ENCODE measurements at regions not wholly inside any gene's neighbourhood (a gene's known extent, or its start where the extent isn't known, plus 50 kb on each side); places are given as distances from the start of the nearest gene placed in this dataset.

DNA sequence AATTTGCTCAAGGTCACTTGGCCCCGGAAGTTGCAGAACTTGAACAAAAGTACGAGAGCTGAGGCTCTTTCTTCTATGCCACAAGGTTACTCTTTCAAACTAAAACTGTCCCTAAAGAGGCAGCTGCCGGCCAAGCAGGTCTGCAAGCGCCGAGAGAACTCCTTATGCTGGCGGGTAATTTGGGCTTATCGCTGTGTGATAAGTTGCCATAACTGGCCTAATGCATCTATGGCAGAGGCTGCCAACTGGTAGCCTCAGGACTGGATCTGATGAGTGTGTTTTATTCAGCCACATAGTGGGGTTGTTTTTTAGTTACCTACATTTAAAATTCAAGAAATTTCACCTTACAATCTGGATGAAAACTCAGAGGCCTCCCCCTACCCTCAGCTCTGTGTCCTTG lies 68.1 kb upstream of the SPOCK1 start:
- H3K27me3 ChIP-seq: no peaks in the 10 kb centered on the region
- H3K4me3 ChIP-seq: no peak overlapping the region
- H3K36me3 ChIP-seq: no peaks in the 10 kb centered on the region
- H3K27ac ChIP-seq: no peak overlapping the region
- WGBS, 2 donors: 91% methylated on average over 7 of the region's 7 CpGs
- no peak for DNase-seq (ENCODE audit: low spot score in 2 of 2)
- no peaks in the 10 kb centered on the region for H3K9me3 ChIP-seq
- peaks cover 0 to 23% (median 7%) of the 10 kb centered on the region in 4 donors for H3K4me1 ChIP-seq
- TF ChIP-seq EP300 (IDR thresholded peaks at IDR 0.05) (no peak), POLR2A (IDR thresholded peaks at IDR 0.05) (no peak)
- TF ChIP-seq, protein P1, sequence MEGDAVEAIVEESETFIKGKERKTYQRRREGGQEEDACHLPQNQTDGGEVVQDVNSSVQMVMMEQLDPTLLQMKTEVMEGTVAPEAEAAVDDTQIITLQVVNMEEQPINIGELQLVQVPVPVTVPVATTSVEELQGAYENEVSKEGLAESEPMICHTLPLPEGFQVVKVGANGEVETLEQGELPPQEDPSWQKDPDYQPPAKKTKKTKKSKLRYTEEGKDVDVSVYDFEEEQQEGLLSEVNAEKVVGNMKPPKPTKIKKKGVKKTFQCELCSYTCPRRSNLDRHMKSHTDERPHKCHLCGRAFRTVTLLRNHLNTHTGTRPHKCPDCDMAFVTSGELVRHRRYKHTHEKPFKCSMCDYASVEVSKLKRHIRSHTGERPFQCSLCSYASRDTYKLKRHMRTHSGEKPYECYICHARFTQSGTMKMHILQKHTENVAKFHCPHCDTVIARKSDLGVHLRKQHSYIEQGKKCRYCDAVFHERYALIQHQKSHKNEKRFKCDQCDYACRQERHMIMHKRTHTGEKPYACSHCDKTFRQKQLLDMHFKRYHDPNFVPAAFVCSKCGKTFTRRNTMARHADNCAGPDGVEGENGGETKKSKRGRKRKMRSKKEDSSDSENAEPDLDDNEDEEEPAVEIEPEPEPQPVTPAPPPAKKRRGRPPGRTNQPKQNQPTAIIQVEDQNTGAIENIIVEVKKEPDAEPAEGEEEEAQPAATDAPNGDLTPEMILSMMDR (IDR thresholded peaks at IDR 0.05): no peak

DNA sequence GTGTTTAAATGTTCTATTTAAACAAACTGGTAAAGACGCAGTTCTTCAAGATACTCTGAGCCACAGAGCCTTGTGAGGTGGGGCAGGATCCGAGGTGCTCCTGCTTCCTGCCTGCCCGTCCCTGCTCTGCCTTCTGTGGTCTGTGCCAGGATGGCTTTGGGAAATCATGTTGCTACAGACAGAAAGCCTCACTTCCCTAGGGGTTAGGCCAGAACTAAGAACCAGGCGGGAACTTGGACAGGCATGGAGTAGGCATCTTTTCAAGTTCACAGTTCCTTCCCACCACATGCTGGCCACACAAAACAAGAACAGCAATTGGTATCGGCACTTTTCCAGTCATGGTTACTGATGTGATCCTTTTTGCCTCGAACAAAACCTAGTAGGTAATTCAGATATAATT lies 67.7 kb upstream of the SPOCK1 start:
- DNase-seq (ENCODE audit: low spot score in 2 of 2): no peak
- H3K4me1 ChIP-seq: peaks cover 0 to 23% (median 7%) of the 10 kb centered on the region in 4 donors
- no peak for TF ChIP-seq EP300 (IDR thresholded peaks at IDR 0.05)
- no peak for TF ChIP-seq POLR2A (IDR thresholded peaks at IDR 0.05)
- TF ChIP-seq, protein P1 (IDR thresholded peaks at IDR 0.05): no peak
- WGBS, 2 donors: 55 to 62% methylated on average over 6 of the region's 6 CpGs
- H3K27ac ChIP-seq: no peak overlapping the region
- H3K36me3 ChIP-seq: no peaks in the 10 kb centered on the region
- no peaks in the 10 kb centered on the region for H3K9me3 ChIP-seq
- H3K27me3 ChIP-seq: no peaks in the 10 kb centered on the region
- H3K4me3 ChIP-seq: no peak overlapping the region

DNA sequence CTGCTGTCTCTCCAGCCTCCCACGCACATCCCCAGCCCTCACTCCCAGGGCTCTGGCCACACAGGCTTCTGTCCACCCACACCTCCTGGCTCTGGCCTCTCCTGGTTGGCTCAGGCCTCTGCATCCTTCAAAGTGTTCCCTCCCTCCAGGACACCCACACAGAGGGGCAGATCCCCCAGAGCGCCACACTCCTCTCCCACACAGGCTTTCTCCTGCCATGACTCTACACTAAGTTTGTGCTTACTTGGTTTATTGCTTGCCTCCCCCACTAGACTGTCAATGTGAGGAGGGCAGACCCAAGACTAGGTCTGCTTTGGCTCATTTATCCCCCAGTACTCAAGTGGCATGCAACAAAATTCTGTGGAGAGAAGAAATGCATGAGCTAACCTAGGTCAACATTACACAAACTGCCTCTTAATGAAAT lies 67.0 kb upstream of the SPOCK1 start:
- H3K27ac ChIP-seq: peak overlapping the region in 1 of 4 donors; percentile 57
- 44 to 64% methylated on average over 2 of the region's 2 CpGs for WGBS, 2 donors
- no peak for DNase-seq (ENCODE audit: low spot score in 2 of 2)
- no peaks in the 10 kb centered on the region for H3K9me3 ChIP-seq
- TF ChIP-seq POLR2A (IDR thresholded peaks at IDR 0.05) (no peak), EP300 (IDR thresholded peaks at IDR 0.05) (no peak)
- TF ChIP-seq, protein P1 (IDR thresholded peaks at IDR 0.05): no peak
- H3K36me3 ChIP-seq: no peaks in the 10 kb centered on the region
- no peak overlapping the region for H3K4me3 ChIP-seq
- peaks cover 0 to 23% (median 7%) of the 10 kb centered on the region in 4 donors for H3K4me1 ChIP-seq
- H3K27me3 ChIP-seq: no peaks in the 10 kb centered on the region

DNA sequence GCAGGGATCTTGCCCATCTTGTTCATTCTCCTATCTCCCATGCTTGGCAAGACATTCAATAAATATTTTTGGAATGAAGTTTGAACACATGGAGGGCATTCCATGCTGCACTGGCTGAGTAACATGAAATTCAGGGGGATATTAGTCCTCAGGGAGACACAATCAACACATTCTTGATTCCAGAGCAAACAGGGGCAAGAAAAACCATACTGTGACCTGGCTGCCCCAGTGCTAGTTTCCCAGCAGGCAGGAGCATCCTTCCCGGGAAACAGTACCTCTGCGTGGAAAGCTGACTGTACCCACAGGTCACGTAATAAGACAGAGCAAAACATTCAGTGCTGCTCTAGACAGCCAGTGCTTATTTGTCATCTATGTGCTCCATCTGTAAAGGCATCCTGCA lies 66.3 kb upstream of the SPOCK1 start:
- no peaks in the 10 kb centered on the region for H3K36me3 ChIP-seq
- no peak for DNase-seq (ENCODE audit: low spot score in 2 of 2)
- H3K27me3 ChIP-seq: no peaks in the 10 kb centered on the region
- TF ChIP-seq, protein P1 (IDR thresholded peaks at IDR 0.05): no peak
- no peak for TF ChIP-seq POLR2A (IDR thresholded peaks at IDR 0.05)
- H3K9me3 ChIP-seq: no peaks in the 10 kb centered on the region
- no peak overlapping the region for H3K4me3 ChIP-seq
- 49 to 52% methylated on average over 3 of the region's 3 CpGs for WGBS, 2 donors
- peak overlapping the region in 2 of 4 donors; percentile 57 to 72 for H3K27ac ChIP-seq
- H3K4me1 ChIP-seq: peaks cover 0 to 23% (median 7%) of the 10 kb centered on the region in 4 donors

DNA sequence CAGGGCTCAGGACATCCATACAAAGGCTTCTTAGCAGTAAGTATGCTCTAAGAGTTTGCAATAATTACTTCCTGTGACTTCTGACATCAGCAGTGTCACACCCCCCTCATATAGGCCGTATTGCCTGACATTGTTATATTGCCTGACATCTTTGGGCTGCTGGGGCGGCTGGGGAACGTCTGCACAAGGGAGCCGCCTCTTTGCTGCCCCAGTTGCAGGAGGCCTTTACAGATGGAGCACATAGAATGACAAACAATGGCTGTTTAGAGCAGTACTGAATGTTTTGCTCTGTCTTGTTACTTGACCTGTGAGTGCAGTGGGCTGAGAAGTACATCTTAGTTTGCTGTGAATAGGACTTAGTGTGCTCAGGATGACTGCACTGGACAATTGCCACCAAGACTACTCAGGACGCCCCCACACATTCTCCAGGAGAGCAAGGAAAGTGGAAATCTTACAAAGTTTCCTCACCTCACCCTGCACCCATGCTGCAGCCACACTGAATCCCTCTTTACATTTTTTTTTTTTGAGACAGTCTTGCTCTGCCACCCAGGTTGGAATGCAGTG lies 65.4 kb upstream of the SPOCK1 start:
- H3K36me3 ChIP-seq: no peaks in the 10 kb centered on the region
- H3K27me3 ChIP-seq: no peaks in the 10 kb centered on the region
- 15 to 17% methylated on average over 5 of the region's 5 CpGs for WGBS, 2 donors
- H3K9me3 ChIP-seq: no peaks in the 10 kb centered on the region
- peak overlapping the region in 2 of 4 donors; percentile 57 to 74 for H3K27ac ChIP-seq
- TF ChIP-seq EP300 (IDR thresholded peaks at IDR 0.05) (no peak), POLR2A (IDR thresholded peaks at IDR 0.05) (no peak)
- TF ChIP-seq, protein P1 (IDR thresholded peaks at IDR 0.05): no peak
- no peak for DNase-seq (ENCODE audit: low spot score in 2 of 2)
- peaks cover 0 to 23% (median 7%) of the 10 kb centered on the region in 4 donors for H3K4me1 ChIP-seq
- H3K4me3 ChIP-seq: no peak overlapping the region

All from tibial nerve (tissue), 4 donors.